ENCODE measurements at regions not wholly inside any gene's neighbourhood (a gene's known extent, or its start where the extent isn't known, plus 50 kb on each side); places are given as distances from the start of the nearest gene placed in this dataset.

DNA sequence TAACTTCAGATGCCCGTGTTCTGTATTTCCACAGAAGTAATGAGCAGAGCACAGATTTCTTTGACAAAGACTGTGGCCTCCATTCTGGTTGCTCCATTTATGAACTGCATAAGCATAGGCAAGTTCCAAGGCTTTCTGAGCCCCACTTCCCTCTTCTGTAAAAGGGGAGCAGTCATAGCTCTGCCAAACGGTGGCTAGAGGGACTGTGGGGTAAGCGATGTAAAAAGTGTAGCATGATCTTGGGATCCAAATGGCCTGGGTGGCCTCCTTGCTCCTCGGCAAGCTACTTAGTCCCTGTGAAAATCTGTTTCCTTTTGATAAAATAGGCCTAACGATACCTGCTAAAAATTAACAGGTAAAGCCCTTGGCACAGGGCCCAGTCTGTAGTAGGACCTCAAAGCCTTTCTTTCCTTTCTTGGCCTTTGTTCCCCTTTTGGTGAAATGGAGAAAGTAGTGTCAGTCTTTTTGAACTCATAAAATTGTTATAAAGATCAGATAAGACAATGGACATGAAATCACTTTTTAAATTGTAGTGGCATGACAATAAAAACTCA is 646.6 kb downstream of the ACTL7B start:
- TF ChIP-seq, protein P1, sequence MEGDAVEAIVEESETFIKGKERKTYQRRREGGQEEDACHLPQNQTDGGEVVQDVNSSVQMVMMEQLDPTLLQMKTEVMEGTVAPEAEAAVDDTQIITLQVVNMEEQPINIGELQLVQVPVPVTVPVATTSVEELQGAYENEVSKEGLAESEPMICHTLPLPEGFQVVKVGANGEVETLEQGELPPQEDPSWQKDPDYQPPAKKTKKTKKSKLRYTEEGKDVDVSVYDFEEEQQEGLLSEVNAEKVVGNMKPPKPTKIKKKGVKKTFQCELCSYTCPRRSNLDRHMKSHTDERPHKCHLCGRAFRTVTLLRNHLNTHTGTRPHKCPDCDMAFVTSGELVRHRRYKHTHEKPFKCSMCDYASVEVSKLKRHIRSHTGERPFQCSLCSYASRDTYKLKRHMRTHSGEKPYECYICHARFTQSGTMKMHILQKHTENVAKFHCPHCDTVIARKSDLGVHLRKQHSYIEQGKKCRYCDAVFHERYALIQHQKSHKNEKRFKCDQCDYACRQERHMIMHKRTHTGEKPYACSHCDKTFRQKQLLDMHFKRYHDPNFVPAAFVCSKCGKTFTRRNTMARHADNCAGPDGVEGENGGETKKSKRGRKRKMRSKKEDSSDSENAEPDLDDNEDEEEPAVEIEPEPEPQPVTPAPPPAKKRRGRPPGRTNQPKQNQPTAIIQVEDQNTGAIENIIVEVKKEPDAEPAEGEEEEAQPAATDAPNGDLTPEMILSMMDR (IDR thresholded peaks at IDR 0.05; ENCODE audit: insufficient read depth, low read length, missing control alignments): no peak
- no peak overlapping the region for H3K4me3 ChIP-seq (ENCODE audit: low read depth, low read length)
- ChIA-PET POLR2A (no interaction called here), CTCF (no interaction called here)
- no peak for DNase-seq (ENCODE audit: low read depth, low spot score)

DNA sequence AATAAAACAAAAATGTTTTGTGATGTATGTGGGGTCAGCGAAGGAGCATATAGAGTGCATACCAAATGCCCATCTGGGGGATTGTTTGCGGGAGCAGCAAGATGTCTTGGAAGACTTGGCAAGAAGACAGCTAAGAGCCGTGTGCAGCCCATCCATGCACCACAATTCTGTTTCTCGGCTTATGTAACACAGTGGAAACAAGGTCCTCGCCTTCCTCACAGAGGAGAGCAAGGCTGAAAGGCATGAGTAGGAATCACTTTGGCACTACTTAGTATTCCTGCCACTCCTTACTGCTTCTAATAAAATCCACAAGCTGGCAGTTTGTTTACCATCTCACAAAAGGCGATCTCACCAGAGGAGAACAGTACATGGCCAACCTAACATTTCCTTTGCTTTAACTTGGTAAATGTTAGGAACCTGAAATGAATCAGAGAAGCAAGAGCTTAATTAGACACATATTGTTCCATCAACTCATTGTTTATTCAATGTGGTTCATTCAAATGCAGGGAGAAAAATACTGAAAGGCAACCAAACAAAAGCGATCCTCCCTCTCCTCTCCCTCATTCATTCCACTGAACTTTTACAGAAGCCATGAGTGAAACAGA is 648.1 kb downstream of the ACTL7B start:
- DNase-seq (ENCODE audit: low read depth, low spot score): no peak
- ChIA-PET POLR2A (no interaction called here), CTCF (no interaction called here)
- no peak overlapping the region for H3K4me3 ChIP-seq (ENCODE audit: low read depth, low read length)
- TF ChIP-seq, protein P1 (IDR thresholded peaks at IDR 0.05; ENCODE audit: insufficient read depth, low read length, missing control alignments): no peak

DNA sequence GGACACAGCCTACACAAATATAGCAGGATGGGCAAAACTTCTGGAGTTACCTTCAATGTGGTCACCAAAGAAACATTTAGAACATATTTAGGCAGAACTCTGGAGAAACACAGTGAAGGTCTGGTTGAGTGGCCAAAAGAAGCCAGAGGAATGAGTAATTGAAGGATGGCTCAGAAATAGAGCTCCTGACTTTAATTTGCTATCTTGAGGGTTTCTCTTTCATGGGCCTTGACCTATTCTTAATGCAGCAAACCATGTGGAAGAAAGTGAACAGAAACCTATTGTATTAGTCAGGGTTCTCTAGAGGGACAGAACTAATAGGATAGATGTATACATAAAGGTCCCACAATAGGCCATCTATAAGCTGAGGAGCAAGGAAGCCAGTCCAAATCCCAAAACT is 650.5 kb downstream of the ACTL7B start:
- no peak overlapping the region for H3K4me3 ChIP-seq (ENCODE audit: low read depth, low read length)
- TF ChIP-seq, protein P1 (IDR thresholded peaks at IDR 0.05; ENCODE audit: insufficient read depth, low read length, missing control alignments): no peak
- DNase-seq (ENCODE audit: low read depth, low spot score): no peak
- CTCF ChIA-PET: no interaction called here
- POLR2A ChIA-PET: no interaction called here

DNA sequence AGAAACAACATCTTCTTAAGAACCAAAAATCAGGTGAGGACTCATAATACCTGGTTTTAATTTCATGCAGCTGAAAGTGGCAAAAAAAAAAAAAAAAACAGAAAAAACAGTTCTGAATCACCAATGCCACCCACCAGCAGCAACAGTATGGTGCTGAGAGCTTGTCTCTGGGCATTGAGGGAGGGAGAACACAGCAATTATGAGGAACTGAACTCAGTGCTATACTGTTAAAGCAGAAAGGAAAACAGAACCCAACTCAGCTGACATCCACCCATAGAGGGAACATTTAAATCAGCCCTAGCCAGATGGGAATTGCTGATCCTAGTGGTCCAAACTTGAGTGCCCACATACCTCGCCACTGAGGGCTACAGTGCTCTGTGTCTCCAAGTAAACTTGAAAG is 657.9 kb downstream of the ACTL7B start:
- TF ChIP-seq, protein P1 (IDR thresholded peaks at IDR 0.05; ENCODE audit: insufficient read depth, low read length, missing control alignments): no peak
- H3K4me3 ChIP-seq (ENCODE audit: low read depth, low read length): no peak overlapping the region
- POLR2A ChIA-PET: no interaction called here
- CTCF ChIA-PET: no interaction called here
- DNase-seq (ENCODE audit: low read depth, low spot score): no peak

DNA sequence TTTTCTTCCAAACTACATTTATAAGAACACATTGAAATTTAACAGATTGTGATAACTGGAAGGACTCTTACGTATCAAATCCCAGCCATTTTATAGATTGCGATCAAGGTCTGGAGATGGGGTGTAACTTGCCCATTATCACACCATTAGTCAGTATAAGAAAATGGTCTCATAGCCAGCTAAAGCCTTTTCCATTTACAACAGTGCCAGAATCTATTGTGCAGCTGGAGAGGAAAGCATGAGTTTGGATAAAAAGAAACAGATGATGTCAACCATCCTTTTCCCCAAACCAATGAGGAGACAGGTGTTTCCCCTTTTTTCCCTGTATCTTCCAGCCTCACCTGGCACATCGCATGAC is 658.8 kb downstream of the ACTL7B start:
- TF ChIP-seq, protein P1 (IDR thresholded peaks at IDR 0.05; ENCODE audit: insufficient read depth, low read length, missing control alignments): no peak
- POLR2A ChIA-PET: no interaction called here
- CTCF ChIA-PET: no interaction called here
- no peak overlapping the region for H3K4me3 ChIP-seq (ENCODE audit: low read depth, low read length)
- no peak for DNase-seq (ENCODE audit: low read depth, low spot score)

DNA sequence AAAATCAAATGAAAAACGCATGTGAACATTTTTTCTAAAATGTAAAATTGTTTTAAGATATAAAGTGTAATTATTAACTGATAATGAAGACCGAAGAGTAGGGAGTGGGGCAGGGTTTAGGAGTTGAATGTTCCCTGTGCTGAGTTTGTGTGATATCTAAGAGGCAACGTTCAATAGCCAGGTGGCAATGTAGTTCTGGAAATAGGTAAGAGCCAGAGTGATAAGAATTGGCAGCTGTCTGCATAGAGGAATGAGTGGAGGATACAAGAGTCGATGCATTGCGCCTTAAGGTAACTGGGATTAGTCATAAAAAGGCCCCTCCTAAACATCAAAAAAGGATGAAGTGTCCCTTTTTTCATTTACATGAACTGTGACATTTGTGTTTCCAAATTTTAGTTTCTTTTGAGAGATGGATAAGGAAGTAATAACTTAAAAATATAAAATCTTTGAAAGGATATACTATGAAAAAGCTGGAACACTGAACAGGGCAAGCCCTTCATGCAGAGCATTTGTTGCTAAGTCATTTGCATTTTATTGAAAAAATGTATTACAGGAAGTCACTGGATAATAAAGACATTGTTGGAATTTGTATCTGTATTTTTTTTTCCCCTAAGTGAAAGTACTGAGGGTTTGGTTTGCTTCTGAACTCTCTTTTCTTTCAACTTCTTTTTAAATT is 659.3 kb downstream of the ACTL7B start:
- CTCF ChIA-PET: no interaction called here
- no peak overlapping the region for H3K4me3 ChIP-seq (ENCODE audit: low read depth, low read length)
- DNase-seq (ENCODE audit: low read depth, low spot score): no peak
- TF ChIP-seq, protein P1 (IDR thresholded peaks at IDR 0.05; ENCODE audit: insufficient read depth, low read length, missing control alignments): no peak
- POLR2A ChIA-PET: no interaction called here
